Right lung (tissue), 2 donors: ENCODE measurements at regions not wholly inside any gene's neighbourhood (a gene's known extent, or its start where the extent isn't known, plus 50 kb on each side); places are given as distances from the start of the nearest gene placed in this dataset.
A peak's percentile ranks its signal among the peaks of the same experiment; 100 is the strongest.
"Not testable (repeated sequence)": the region's sequence is repeated elsewhere in the genome, so short reads cannot be mapped to it uniquely, and the experiment has no call there.

Experiments used
- DNase-seq, 2 donors: peaks; one replicate each; pipeline ENCODE4 v3.0.0-alpha.2; 2013

GRCh38 chr12:131473741-131474709 lies 236.9 kb upstream of the SFSWAP start:
- no peak for DNase-seq

DNA sequence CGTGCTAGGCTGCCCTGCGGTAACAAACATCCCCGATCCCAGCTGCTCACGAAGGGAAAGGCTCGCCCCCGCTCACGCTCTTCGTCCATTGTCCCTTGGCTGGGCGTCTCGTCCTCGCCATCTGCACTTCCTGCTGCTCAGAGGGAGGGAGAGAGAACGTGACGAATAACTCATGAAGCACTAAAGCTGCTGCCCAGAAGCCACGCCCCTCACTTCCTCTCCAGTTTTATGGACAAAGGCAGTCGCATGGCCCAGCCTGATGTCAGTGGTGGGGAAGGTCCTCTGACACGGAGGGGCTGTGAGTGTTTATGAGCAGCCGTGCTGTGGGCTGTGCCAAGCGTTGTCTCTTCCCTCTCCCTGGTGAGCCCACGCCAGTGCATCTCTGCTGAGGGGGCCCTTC lies 235.9 kb upstream of the SFSWAP start:
- DNase-seq: not testable (repeated sequence)

DNA sequence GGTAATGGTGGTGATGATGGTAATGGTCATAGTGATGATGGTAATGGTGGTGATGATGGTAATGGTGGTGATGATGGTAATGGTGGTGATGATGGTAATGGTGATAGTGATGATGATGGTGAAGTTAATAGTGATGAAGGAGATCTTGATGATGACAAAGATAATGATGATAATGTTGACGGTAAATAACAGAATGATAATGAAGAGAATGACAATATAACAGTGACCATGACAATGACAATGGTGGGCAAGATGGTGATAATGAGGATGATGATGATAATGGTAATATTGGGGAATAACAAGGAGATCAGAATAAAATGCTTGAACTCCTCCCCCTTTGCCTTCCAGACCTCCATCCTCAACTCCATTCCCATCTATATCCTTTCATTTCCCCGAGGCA lies 233.3 kb upstream of the SFSWAP start:
- DNase-seq: no peak

DNA sequence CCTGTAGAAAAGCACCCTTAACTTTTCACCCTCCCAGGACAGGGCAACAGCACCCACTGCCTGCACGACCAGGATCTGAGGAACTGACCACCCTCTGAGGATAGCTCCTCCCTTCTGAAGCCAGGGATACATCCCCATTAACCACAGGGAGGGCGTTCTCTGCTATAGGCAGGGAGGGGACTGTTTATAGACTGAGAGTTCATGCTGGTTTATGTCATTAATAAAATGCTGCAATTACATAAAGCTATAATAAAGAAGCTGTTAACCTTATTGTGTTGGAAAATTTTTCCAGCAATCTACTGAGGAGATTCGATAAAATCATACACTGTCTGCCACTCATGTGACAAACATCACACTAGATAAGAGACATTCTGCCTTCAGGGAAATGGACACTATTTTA lies 232.4 kb upstream of the SFSWAP start:
- no peak for DNase-seq

- no peak for DNase-seq
These were observed 228.7 kb upstream of the SFSWAP start for GRCh38 chr12:131482199-131482598.

DNA sequence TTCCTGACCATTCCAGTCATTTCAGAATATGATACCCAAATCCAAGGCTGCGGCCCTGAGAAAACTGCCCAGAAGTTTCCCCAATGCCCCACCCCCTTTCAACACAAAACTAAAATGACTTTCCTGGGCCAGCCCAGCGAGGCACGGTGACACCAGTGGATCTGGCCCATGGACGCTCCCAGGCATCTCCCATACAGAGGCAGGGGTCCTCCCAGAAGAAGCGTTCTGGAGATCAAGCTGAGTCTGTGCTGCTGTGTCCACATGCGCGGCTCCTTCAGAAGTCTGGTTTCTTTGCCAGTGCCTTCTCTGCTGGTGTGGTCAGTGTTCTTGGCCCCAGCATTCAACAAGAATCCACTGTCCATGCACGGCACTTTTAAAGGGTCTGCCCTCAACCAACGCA lies 228.2 kb upstream of the SFSWAP start:
- no peak for DNase-seq

GRCh38 chr12:131486451-131487230 lies 224.2 kb upstream of the SFSWAP start:
- DNase-seq: no peak

DNA sequence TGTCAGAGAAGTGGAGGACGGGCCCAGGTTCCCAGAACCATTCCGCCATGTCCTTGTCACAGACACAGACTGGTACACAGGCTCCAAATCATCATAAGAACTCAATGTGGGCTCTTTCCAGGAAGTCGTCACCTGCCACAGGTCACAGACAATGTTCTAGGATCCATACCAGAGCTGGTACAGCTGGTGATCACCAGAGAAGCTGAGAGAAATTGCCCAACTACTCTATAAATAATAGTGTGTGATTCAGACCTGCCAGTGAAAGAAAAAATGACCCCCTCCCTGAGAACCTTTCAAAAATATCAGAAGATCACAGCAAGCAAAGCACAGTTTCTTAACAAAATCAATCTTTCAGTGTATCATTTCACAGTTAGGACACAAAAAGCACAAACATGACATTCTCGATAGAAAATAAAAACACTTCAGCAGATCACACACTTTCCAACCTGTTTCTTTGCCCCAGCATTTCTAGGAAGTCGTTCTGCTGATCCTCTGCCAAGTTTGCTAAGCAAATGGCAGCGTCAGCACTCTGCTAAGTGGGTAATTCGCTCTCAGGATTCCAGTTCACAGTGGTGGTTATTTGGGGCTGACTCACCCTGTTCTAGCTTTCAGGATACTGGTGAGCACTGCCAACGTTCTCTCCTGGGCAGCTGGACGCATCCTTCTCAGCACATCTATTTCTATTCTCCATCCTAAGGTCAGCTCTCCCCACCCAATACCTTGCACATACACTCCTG lies 223.3 kb upstream of the SFSWAP start:
- no peak for DNase-seq

GRCh38 chr12:131489718-131490117 lies 221.2 kb upstream of the SFSWAP start:
- DNase-seq: no peak

DNA sequence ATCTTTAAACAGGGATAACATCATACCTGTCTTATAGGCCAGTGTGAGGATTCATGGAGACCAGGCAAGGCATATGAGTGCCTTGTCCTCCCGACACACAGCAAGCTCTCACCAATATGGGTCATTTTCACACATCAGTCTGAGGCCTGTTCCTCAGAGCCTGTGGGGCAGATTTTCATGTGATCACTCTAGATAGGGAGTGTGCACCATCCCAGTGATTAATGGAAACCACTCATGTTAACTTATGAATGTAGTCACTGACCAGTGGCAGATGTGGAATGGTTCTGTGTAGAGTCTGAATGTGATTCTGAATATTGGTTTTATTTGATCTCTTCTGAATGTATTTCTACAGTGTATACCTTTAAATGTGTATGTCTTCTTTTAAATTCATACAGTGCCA lies 219.7 kb upstream of the SFSWAP start:
- DNase-seq: no peak

DNA sequence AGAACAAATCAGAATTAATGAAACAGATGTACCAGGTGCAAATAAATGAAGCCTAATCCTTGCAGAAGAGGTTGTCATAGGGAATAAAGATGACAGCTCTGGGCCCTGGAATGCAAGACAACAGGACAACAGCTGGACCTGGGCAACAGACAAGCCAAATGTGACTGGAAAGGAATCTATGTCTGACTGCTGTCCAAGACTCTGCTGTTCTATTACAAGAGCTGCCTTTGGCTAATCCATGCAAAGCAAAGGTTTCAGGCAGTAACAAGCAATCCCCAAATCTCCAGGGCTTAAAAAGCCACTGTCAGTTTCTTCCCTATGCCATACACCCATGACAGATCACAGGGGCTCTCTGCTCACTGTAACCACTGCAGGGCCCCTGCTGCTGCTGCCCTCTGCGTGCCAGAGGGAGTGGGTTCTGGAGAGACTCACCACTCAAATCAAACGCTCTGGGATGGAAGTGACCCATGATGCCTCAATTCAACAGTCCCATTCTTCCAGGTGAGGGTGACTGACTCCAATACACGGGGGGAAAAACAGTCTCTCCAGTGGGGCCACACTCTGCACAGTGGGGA lies 218.9 kb upstream of the SFSWAP start:
- peak; percentile 15 for DNase-seq

GRCh38 chr12:131493068-131493826 lies 217.6 kb upstream of the SFSWAP start:
- DNase-seq: no peak

DNA sequence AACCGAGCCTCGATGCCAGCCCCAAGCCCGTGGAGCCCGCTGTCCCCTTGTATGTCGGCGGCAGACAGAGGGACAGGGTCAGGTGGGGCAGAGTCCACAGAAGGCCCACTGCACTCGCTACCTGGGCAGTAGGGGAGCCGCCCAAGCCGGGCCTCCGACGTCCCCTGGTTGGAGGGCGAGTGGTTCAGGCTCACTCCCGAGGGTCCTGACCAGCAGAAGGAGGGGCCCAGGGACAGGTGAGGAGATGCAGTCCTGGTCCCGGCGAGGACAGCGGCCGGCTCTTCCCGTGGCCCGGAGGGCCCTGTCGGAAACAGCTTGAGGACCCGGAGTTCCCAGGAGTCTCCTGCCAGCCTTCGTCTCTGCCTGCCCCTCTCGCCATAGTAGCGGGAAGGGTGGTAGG lies 216.7 kb upstream of the SFSWAP start:
- DNase-seq: no peak

- no peak for DNase-seq
These were observed 216.0 kb upstream of the SFSWAP start for GRCh38 chr12:131494741-131495524.

DNA sequence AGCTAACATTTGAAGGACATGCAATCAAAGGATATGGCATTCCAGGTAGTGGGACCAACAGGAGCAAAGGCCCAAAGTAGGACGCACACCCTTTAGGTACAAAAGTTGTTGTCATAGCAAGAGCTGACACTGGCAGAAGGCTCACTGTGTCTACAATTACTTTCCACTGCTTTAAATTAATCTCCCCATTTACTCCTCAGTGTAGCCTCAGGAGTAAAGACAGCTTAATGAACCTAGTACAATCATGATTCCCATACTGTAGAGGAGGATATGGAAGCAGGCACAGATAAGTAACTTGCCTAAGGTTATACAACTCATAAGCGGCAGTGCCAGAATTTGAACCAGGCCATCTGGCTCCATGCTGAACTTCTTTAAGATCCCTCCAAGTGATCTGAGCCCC lies 212.9 kb upstream of the SFSWAP start:
- DNase-seq: no peak

DNA sequence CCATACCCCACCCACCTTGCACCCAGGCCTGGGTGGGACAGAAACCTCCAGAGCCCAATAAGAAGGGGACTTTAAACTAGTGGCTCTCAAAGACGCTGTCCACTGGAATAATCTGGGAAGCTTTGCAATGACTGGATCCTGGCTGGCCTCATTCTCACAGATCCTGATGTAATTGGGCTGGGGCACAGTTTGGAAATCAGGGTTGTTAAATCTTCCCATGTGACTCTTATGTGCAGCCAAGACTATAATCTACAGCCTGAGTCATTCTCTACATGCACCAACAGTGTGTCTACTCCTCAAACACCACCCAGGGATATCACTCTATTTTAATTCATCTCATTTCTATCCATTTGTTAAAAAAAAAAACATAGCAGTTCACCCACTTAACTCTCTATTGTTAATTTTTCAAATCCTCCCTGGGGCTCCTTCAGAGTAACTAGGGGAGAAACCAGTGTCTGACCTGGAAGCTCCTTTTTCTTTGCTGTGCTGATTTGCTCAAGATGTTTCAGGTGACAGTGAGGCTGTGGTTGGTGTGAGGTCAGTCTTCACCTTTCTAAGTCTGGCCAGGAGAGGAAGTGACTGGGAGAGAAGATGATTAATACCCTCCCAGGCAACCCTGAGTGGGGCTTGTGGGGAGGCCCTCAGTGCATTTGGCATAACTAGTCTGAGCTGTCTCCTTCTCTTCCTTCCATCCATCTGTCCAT lies 211.6 kb upstream of the SFSWAP start:
- DNase-seq: no peak

DNA sequence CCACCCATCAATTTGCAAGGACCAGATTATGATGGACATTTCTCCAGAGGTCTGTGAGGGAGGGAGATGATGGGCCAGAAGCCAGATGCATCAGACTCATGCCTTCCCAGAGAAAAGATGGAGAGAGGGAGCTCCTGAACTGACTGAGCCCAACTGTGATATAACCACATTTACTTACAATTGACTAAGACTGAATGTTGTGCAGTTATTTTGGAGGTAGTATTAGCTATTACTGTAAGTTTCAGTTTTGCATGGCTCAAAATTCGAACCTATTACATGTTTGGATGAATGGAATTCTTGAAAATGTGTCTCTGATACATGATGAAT lies 211.1 kb upstream of the SFSWAP start:
- DNase-seq: no peak

DNA sequence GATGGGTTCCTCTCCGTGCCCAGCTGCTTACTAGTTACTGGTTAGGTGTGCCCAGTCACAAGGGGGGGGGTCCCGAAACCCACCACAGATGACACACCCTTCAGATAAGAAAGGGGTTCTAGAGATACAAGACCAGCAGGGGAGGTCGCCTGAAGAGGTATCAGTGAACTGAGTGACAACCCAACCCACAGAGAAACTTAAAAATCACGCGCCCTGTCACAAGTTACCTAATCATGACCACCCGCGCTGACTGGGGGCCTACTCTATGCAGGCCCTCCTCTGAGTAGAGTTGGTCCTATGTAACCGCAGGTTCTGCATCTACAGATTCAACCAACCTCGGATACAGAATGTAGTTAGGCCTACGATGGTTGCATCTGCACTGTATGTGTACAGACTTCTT lies 210.3 kb upstream of the SFSWAP start:
- DNase-seq: no peak

GRCh38 chr12:131505561-131505960 lies 205.3 kb upstream of the SFSWAP start:
- DNase-seq: no peak

DNA sequence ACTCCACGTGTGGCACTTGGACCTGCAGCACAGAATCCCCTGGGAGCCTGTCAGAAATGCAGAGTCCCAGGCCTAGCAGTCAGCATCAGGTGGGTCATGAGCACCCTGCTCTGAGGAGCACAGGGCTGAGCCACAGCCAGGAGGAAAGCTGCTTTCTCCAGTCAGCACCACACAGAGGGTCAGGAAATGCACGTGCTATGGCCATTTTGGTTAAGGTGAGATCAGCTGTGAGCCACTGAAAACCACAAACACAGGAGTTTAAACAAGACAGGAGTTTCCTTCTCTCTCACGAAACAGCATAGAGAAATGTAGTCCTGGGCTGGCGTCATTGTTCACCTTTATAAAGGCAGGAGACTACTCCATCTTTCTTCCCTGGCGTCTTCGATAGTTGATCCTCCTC lies 204.5 kb upstream of the SFSWAP start:
- DNase-seq: no peak
